BE2C (cell line): ENCODE measurements at regions not wholly inside any gene's neighbourhood (a gene's known extent, or its start where the extent isn't known, plus 50 kb on each side); places are given as distances from the start of the nearest gene placed in this dataset.

Experiments used
- DNase-seq: peaks from one replicate; pipeline ENCODE4 v3.0.0-alpha.2; 2020
- H3K27me3 ChIP-seq: fragments of 250-450 bp; sonication (Bioruptor Pico); 2 replicates; pipeline ENCODE4 v1.5.1; 2020; ENCODE audit warnings: mild to moderate bottlenecking
- H3K36me3 ChIP-seq: fragments of 250-450 bp; sonication (Bioruptor Pico); 2 replicates; pipeline ENCODE4 v1.5.1; 2020; ENCODE audit warnings: mild to moderate bottlenecking
- H3K4me1 ChIP-seq: fragments of 250-450 bp; sonication (Bioruptor Pico); 2 replicates; pipeline ENCODE4 v1.5.1; 2020
- H3K4me3 ChIP-seq: 2 replicates; pipeline ENCODE4 v1.5.1; 2011; ENCODE audit warnings: low read depth, low read length
- H3K9me3 ChIP-seq: fragments of 250-450 bp; sonication (Bioruptor Pico); 2 replicates; pipeline ENCODE4 v1.5.1; 2020
- CTCF ChIP-seq: IDR thresholded peaks from 2 replicates; pipeline ENCODE4 v1.5.1; 2012; ENCODE audit warnings: mild to moderate bottlenecking, low read depth, low read length

GRCh38 chrX:33273535-33273934 is 62.2 kb upstream of the DMD start:
- Histone ChIP-seq H3K36me3 (no peaks in the 10 kb centered on the region), H3K4me3 (no peak overlapping the region), H3K4me1 (no peaks in the 10 kb centered on the region), H3K9me3 (no peaks in the 10 kb centered on the region), H3K27me3 (no peaks in the 10 kb centered on the region)
- no peak for TF ChIP-seq CTCF
- DNase-seq = no peak

GRCh38 chrX:33272986-33273385 is 61.6 kb upstream of the DMD start:
- no peaks in the 10 kb centered on the region for H3K27me3 ChIP-seq
- no peaks in the 10 kb centered on the region for H3K9me3 ChIP-seq
- no peak for TF ChIP-seq CTCF
- H3K4me3 ChIP-seq = no peak overlapping the region
- DNase-seq = no peak
- H3K36me3 ChIP-seq = no peaks in the 10 kb centered on the region
- no peaks in the 10 kb centered on the region for H3K4me1 ChIP-seq
